Activated CD4-positive, alpha-beta T cell treated with anti-CD3 and anti-CD28 coated beads, Interleukin-2, Interleukin-6, amounts not matched to agents 100 ng/mL and 50 ng/mL, durations not matched to agents 16 hours and 8 hours (primary cell): ENCODE measurements at regions not wholly inside any gene's neighbourhood (a gene's known extent, or its start where the extent isn't known, plus 50 kb on each side); places are given as distances from the start of the nearest gene placed in this dataset.
A peak's percentile ranks its signal among the peaks of the same experiment; 100 is the strongest.
"Not testable (repeated sequence)": the region's sequence is repeated elsewhere in the genome, so short reads cannot be mapped to it uniquely, and the experiment has no call there.

Source experiments
- DNase-seq: peaks from one replicate; pipeline ENCODE4 v3.0.0-alpha.2; 2020

DNA sequence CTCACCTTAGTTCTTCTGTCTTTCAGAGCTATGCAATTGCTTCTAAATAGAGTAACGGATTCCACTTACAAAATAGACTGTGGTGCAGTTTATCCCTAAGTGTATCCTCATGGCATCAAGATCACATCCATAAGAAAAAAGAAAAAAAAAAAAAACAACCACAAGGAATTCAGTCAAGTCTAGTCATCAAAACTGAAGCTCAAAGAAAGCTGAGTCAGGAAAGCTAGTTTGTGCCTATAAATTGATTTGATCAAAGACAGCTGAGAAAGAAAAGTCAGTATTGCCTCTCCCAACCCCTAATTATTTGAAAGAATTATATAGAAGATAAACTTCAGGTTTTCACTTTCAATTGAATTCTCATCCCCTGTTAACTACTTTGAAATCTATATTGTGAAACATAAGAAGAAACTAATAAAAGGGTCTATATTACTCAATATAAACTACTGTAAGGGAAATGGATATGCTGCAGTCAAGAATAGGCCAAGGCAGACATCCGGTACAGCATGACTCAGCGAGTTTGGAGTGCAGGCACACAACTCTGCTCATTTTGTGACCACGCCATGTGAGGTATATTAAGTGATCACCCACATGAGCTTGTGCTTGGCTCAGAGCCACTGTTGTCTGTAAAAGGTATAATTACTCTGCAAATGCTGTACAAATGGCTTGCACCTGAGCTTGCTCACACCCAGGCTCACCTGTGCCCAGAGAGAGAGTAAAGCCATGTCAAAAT is 568.1 kb upstream of the CRIM1 start:
- DNase-seq, result peak; percentile 4

DNA sequence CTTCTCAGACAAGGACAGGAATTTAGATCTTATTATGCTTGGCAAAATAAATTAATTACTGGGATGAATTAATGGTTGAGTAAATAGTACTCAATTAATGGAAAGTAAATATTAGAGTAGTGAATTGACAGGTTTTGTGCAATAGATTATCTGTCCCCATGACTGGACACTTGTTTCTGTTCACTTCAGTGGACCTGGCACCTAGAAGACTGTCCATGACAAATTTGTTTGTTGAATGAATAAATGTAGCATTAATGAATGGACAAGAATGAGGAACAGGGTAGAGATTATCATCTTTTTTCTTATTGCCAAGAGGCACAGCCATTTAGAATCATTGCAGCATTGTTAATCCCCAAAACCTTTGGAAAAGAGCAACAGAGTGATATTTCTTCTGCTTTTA is 570.0 kb upstream of the CRIM1 start:
- DNase-seq, result no peak

DNA sequence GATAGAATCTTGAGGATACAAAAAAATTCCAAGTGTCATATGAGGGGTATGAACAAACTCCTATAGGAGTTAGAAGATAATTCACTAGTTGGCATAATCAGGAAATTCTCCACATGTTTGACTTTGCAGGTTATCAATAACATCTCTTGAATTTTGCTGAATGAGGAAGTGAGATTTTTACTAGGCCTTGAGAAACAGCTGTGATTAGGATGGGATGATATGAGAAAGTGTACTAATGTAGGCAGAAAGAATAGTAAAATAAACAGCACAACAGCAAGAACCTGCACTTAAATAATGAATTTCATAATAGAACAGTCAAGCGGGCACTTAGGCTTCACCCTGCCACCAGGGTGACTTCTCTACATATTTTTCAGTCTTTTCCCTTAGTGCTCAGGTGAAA is 570.8 kb upstream of the CRIM1 start:
- no peak for DNase-seq

DNA sequence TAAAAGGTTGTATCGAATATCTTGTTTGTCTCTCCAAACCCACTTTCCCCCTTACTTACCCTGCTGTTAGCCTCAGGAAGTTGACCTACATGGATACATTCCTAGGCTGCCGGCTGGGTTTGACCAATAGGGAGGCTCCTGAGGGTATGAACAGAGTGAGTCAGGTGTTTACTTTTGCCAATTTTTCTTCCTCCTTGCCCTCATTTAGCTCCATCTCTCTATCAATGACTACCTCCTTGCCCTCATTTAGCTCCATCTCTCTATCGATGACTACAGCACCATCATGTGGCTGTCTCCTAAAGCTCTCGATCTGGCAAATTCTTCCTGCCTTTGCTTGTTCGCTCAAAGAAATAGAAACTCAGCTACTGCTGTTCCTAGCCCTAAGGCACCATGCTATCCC is 571.9 kb upstream of the CRIM1 start:
- DNase-seq, result no peak

DNA sequence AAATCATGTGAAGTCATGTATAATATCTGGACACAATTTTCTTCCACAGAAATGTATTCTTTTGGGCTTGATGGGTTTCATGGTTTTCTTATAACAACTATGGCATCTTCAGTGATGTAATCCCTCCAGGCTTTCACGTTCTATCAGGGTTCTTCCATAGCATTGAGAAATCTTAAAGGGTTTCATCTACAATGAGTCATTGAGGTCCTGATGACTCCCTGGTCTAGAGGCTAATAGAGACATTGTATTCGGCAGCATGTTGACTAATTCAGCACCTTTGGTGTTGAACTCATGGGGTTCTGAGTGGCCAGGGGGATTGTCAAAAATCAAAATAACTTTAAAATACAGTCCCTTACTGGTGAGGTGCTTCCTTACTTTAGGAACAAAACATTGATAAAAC is 614.0 kb upstream of the CRIM1 start:
- no peak for DNase-seq

DNA sequence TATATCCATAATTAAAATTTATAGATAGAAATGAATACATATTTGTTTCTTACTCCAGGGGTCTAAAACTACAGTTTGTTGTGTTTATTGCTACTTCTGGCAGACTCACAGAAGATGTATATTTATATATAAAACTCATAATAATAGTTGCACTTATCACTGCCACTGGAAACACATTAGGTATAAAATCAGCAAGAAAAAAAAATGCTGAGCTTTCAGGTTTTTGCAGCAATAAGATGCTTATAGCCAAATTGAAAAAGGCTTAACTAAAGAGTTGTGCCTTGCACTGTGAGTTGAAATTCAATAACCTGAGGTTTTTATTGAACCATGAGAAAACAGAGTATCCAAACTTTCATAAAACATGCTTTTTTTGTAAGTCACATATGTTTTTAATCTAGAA is 623.9 kb upstream of the CRIM1 start:
- no peak for DNase-seq

DNA sequence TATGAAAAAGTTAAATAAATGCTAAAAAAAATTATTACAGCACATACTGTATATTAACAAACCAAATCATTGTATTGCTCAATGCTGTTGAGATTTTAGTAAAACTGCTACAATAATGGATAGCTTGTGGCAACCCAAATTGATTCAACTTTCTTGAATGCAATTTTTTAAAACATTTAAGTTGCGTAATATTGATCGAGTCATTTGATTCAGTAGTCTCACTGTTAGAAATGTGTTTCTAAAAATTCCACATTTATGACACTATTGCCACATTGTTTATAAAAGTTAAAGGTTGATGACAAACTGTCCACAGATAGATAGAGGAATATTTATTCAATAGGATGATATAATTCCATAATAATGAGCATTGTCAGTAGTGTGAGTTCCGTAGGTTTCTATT is 640.7 kb upstream of the CRIM1 start:
- DNase-seq, result no peak

DNA sequence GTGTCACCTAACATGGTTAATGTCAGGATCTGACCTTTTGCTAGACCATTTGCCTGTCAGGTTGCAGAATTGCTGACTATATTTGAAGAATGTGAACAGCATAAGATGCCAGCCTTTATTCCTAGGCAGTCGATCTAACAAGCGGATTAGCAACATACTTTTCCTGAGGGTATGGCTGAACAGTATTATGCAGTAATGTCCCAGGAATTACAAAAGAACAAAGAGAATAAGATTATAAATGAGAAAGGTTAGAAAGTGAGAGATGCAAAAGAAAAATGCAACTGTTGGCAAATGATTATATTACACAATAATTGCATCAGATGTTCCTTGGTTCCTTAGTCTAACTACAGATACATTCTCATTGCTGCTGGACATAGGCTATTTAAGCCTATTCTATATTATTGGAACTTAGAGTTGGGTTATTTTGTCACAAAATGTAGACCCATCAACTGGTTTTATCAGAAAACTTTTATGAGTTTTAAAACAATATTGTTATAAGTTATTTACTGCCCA is 647.1 kb upstream of the CRIM1 start:
- DNase-seq, result no peak

DNA sequence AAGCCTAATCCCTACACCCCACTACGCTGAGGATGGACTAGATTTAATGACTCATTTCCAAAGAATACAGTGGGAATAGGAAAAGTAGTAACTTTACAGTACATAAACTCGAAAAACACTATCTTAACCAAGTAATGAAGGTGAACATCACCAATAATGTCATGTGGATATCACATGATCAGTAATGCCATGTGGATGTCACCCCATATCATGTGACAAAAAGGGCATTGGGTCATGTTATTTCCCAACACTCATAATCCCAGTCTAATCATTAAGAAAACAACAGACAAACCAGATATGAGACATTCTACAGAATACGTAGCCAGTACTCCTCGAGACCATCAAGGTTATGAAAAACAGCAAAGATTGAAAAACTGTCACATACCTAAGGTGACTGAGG is 667.3 kb upstream of the CRIM1 start:
- no peak for DNase-seq

DNA sequence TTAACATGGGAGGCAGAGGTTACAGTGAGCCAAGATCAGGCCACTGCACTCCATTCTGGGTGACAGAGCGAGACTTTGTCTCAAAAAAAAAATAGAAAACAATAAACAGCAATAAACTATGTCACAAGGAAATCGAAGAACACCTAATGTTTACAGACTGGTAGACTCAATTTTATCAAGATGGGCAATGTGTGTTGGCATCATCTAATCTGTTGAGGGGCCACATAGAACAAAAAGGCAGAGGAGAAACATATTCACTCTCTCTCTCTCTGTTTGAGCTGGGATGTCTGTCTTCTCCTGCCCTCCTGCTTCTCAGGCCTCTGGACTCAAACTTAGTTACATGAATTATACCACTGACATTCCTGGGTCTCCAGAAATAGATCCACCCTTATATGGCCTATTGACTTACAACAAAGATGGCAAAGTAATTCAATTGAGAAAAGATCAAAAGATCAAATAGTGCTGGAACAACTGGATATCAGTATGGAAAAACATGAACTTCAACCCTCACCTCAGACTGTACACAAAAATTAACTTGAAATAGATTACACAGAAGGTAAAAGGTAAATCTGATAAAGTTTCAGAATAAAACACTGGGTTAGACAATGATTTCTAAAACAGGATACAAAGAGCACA is 703.8 kb upstream of the CRIM1 start:
- DNase-seq, result no peak

DNA sequence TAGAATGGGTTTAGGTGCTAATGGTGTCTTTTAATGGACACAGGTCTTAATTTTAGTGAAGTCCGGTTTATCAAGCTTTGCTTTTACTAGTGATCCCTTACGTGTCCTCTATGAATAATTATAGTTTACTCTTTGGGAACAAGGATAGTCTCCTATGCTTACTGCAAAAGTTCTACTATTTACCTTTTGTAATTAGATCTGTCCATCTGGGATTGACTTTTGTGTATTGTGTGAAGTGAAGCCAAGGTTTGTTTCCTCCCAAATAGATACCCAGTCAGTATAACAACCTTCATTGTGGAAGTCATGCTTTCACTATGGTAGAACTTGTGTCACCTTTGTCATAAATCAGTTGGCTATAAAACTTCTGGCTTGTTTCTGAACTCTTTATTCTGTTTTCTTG is 740.9 kb upstream of the CRIM1 start:
- DNase-seq, result no peak

DNA sequence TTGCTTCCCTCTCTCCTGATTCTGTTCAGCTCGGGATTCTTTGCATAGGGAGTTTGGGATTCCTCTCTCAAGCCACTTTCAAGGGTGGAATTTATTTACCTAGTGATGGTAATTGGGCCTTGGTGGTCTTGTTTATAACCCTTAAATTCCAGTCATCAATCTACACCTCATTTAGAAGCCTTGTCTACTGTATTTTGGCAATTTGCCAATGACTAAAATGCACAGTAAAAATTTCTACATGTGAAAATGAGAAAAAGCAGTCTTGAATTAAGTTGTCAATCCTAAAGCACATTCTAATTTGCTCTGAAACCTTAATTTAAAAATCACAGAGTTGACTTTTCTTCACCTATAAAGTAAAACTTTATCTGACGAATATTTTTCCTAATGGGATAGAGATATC is 749.2 kb upstream of the CRIM1 start:
- DNase-seq, result no peak

DNA sequence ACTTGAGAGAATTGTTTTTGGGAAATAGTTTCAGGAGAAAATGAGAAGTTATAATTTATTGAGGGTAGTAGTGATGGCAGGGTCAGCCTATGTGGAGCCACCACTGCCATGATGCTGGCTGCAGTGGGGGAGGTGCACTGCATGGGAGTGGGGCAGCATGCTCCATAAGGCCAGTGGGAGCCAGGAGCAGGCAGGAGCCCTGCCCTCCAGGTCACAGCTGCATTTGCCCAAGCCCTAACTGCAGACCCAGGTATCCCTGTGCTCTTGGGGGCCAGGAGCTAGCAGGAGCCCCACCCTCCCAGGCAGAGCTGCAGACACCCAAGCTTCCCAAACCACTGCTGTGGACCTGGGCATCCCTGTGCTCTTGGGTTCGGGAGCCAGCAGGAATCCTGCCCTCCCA is 757.3 kb upstream of the CRIM1 start:
- no peak for DNase-seq

DNA sequence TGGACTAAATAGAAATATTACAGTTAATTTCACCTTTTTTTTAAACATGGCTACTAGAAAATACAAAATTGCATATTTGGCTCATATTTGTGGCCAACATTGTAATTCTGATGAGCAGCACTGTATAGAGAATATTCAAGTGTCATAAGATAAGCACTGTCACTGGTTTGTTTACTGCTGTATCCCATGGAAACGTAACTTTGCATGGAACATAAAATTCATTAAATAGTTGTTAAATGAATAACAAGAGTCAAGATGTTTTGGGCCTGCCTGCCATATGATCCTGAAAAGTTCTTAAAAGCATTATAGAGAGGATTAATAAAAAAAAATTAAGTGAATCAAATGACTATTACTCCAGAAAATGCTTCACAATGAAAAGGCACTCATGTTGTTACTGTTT is 763.7 kb upstream of the CRIM1 start:
- DNase-seq, result no peak

DNA sequence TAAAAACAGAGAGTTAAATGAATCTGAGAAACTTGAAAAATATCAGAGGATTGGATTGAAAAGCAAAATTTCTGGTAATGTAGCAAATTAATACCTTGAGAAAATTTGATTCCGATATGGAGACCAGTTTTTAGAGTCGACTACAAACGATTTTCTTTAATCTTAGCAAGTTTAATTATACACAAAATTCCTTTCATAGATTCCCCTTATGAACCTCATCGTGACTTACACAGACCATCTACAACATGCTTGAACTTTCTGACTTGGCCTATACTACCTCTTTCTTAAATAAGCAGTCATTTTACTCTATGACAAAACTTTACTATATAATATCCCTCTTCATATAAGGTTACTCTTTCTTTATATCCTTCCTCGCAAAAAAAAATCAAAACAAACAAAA is 769.6 kb upstream of the CRIM1 start:
- DNase-seq, result no peak

DNA sequence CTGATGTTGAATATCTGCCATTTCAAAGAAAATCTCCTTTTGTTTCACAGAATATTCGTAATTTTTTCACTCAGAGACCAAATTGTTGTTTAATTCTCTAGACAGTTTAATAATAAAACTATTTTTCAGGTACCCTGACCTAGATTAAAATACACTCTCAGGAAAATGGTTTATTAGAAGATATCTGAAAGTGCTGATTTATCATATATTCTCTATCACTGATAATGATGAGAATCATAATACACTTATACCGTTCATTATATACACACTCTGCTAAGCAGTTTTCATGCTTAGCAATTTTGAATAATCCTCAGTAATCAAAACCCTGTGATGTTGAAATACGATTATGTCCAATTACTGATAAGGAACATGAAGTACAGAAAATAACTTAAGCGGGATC is 772.9 kb upstream of the CRIM1 start:
- DNase-seq, result no peak

DNA sequence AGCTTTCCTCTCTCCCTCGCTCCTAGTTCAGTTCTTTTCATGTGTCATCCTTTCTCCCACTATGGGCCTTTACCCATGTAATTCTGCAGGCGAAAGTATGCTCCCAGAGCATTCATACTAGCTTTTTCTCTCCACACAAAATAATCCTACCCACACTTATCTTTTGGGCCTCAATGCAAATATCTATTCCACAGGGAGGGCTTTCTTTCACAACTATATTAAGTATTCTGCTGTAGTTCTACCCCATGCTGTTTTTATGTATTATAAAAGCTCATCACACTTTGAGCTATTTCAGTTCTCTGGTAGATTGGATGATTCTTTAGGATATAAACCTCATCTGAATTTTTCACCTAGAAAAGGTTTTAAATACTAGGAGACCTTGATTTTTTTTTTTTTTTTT is 774.6 kb upstream of the CRIM1 start:
- DNase-seq, result no peak

DNA sequence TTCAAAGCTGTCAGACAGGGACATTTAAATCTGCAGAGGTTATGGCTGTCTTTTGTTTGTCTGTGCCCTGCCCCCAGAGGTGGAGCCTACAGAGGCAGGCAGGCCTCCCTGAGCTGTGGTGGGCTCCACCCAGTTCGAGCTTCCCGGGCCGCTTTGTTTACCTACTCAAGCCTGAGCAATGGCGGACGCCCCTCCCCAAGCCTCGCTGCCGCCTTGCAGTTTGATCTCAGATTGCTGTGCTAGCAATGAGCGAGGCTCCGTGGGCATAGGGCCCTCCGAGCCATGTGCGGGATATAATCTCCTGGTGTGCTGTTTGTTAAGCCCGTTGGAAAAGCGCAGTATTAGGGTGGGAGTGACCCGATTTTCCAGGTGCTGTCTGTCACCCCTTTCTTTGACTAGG is 787.0 kb upstream of the CRIM1 start:
- DNase-seq, result not testable (repeated sequence)

DNA sequence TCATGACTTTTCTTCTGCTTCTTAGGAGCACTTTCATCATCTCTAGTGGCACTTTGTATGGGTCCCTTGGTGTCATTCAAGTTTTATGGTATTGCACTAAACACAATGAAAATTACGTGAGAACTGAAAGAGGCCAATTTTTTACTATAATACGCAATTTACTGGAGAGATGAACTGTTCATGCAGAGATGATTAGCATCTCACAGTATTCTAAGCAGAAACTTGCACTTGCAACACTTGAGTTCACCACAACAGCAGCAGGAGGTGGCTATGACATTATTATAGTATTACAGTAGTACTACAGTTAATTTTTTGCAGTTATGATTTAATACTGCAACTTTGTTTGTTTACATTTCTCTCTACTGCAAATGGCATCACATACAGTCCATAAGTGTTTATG is 793.1 kb upstream of the CRIM1 start:
- DNase-seq, result no peak

DNA sequence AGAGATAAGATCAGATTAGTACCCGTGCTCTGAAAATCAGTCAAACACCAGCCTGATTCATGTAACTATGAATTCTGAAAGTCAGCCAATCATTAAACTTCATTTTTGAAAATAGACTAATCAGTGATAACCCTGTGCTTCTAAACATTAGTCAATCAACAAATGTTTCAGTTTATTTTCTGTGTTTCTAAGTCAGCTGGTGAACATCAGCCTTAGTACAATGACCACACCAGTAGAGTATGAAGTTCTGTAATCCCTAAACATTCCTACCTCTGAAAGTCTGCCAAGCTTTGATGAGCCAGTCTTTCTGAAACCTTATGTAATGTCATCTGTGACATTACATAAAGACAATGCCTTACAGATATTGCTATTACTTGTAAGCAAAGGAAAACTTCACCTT is 807.4 kb upstream of the CRIM1 start:
- no peak for DNase-seq

DNA sequence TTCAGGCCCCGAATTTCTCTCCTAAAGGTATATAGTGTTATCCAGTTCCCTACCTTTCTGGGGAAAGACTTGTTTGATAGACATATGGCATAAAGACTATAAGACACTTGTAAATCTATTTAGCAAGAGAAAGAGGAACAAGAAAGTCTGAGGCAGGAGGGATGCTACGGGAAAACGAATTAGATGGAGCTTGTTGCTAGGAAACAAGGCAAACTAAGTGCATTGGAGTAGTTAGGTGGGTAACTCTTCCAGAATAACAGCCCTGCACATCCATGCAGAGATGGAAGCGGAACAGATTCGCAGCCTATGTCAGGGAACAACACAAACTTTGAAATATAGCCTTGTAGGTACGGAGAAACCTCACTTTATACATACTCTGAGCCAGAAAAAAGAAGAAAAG is 810.3 kb upstream of the CRIM1 start:
- DNase-seq, result no peak

DNA sequence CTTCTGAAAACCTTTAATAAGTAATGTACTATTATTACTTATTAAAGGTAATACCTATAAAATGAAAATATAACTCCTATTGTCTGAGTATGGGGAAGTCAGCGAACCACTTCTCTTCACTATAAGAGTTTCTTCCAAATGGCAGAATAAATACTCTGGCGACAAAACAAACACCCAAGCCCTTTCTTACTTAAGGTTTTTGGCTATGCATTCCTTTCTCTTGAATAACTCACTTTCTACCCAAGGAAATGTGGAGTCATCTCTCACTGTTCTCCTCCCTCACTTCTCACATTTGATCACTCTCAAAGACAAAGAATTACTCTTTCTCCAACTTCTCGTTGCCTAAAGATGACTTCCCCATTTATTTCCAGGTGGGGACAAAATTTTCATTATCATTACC is 816.8 kb upstream of the CRIM1 start:
- no peak for DNase-seq

DNA sequence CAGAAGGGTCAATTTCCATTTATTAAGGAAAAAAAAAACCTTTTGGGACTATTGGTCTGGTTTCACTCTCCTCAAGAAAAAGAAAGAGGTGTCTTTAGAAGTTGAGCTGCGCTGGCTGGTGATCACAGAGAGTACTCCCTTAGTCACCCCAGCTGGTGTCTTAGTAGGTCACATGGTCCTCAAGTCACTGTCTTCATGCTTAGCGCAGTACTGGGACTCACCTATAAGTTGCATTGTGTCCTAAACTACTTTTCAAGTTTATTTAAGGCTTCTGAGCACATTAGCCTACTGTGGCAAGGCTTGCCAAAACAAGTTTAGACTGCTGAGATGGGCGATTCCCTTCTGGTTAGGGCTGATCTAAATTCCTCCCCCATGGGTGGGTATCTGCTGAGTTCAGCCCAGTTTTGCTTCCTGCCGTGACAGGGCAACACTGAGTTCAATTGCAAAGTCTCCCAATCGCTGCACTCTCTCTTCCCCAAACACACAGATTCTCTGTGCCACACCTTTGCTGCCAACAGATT is 824.9 kb upstream of the CRIM1 start:
- no peak for DNase-seq

DNA sequence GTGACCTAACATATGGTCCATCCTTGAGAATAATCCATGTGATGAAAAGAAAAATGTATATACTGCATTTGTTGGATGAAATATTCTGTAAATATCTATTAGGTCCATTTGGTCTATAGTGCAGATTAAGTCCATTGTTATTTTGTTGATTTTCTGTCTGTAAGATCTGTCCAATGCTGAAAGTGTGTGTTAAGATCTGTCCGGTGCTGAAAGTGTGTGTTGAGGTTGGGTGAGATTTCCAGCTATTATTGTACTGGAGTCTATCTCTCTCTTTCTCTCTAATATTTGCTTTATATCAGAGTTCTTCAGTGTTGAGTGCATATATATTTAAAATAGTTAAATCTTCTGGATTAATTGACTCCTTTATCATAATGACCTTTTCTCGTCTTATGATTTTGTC is 828.8 kb upstream of the CRIM1 start:
- no peak for DNase-seq

DNA sequence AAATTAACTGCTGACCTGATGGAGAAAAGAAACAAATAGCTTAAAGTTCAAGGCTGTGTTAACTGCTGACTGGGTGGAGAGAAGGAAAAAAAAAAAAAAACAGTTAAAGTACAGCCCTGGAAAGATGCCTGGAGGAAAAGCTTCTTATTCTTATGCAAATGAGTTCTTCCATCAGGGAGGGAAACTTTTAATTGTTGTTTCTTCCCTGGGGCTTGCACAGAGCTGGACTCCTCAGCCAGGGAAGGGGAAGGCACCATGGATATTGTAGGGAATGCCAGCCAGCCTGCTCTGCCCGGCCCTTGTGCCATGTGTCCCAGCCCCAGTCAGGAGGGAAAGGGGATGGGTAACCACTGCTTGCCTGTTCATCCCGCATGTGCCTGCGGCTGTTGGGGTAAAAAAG is 833.1 kb upstream of the CRIM1 start:
- DNase-seq, result no peak
